NCI-H1105 (cell line): ENCODE measurements at regions not wholly inside any gene's neighbourhood (a gene's known extent, or its start where the extent isn't known, plus 50 kb on each side); places are given as distances from the start of the nearest gene placed in this dataset.

Experiments
- DNase-seq: peaks from one replicate; lab custom pipeline; 2025; lab: John Stamatoyannopoulos, UW

DNA sequence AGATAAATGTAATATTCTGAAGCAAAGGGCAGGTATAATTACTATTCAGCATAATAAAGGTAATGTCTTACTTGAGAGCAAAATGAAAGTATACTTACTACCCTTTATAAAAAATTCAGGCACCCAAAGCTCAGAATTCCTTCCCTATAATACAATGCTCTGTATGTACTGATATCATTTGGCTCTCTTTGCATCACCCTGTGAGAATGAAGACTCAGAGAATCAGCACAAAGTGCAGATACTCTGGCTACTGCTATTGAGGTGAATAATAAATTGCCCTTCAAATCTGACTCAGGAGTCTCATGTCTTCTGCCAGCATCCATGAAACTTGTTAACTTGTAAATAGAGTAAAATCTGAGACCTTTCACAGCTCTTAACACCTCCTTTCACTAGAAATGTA lies 108.5 kb upstream of the KCTD3 start:
- DNase-seq, result no peak

DNA sequence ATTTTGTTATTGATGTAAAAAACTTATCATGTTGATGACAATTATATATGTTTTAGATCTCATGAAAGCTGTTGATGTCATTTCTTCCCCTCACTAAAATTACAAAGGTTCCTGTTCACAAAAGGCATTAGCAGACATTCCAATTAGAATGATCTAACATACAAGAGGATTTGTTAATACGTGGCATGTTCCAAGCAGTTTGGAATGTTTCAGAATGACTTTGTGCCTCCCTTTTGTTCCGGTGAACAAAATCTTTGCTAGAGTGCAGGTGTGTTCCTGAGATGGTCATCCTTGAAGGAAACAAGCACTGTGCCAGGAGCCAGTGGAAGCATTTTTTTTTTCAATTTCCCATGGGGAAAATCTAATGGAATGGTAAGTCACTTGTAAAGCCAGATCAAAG lies 108.0 kb upstream of the KCTD3 start:
- no peak for DNase-seq

DNA sequence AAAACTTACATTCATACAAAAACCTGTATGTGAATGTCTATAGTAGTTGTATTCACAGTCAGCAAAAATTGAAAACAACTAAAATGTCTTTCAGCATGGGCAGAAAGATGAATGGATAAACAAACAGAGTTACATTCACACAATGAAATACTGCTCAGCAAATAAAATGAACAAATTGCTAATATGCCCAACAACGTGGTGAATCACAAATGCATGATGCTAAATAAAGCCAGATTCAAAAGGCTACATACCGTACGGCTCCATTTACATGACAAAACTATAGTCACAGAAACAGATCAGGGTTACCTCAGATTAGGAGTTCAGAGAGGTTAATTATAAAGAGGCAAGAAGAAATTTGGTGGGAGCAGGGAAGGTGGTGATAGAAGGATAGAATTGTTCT lies 100.7 kb upstream of the KCTD3 start:
- DNase-seq, result no peak

DNA sequence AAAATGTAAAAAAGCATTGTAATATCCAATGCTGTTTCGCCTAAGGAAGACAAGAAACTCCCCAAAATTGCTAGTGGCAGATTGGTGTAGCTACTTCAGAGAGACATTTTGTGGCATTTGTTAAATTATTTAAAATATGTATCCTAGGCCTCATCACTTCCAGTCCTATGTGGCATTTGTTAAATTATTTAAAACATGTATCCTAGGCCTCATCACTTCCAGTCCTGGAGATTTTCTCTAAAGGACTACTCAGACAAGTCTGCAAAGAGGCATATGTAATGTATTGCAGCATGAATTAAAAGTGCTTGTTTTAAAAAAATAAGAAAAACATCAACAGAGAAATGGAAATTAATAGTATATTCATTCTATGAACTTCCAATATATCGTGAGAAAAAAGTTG lies 95.6 kb upstream of the KCTD3 start:
- no peak for DNase-seq

DNA sequence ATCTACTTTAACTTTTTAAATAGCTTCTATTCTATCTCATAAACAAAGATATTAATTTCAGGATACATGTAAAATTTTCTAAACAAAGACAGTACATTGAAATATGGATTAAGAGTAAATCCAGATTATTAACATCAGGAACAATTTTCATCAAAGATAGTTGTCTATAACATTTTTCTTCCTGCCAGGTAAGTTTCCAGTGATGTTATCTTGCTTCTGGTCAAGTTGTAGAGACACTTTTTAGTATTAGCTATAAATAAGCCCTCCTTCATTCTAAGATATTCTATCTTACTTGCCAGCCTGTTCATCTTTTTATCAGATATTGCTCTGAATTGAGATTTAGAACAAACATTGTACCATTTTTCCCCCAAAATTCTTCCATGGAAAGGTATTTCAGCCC lies 94.4 kb upstream of the KCTD3 start:
- no peak for DNase-seq

DNA sequence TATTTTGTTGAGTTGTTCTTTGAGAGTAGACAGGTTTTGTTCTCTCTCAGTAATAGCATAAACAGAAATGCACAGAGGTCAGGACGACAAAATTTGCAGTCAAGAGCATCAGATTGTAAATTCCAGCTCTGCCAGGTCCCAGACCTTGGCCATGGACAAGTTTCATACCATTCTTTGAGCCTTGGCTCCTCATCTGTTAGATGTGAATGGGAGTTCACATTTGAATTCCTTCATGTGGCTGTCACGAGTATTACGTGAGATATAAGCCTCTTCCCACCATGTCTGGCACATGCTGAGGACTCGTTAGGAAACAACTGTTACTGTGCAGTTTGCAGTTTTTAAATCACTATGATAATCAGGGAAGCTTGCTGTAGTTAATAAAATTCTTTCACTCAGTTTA lies 93.2 kb upstream of the KCTD3 start:
- DNase-seq, result no peak

DNA sequence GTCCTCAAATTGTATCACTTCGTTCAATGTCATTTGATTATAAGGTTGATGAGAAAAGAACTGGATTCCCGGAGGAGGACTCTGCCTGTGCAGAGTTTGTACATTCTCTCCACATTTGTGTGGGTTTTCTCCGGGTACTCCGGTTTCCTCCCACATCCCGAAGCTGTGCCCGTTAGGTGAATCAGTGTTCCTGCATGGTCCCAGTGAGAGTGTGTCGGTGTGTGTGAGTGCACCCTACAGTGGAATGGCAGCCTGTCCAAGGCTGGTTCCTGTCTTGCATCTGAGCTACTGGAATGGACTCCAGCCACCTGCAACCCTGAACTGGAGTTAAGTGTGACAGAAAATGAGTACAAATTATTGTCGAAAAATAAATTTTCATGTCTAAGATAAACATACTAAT lies 92.2 kb upstream of the KCTD3 start:
- DNase-seq, result no peak

DNA sequence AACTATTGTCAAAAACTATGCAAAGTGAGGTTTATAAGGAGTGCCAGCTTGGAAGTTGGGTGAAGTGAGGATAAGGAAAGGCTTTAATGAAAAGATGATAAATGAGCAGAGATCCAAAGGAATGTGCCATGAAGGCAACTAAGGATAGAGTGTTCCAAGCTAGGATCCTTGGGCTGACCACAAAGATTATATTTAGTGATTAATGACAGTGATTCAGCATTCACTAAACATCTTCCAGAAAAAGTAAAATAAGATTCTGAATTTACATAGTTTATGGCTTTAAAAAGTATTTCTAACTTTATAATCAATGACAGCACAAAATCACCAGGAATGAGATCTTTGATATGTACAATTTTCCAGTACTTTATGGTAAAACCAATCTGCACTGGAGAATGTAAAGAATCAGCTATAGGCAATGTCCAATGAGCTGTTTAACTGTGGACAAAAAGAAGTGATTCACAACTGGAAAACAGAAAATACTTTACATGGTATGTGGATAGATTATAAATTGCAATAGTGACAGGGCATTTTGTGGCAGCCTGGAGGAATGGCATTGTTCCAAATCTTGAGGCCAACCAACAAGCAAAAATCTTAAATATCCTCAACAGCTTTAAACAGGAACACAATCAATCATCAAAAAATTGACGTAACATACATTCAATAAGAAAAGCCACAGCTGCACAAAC lies 91.2 kb upstream of the KCTD3 start:
- DNase-seq, result peak; percentile 16

DNA sequence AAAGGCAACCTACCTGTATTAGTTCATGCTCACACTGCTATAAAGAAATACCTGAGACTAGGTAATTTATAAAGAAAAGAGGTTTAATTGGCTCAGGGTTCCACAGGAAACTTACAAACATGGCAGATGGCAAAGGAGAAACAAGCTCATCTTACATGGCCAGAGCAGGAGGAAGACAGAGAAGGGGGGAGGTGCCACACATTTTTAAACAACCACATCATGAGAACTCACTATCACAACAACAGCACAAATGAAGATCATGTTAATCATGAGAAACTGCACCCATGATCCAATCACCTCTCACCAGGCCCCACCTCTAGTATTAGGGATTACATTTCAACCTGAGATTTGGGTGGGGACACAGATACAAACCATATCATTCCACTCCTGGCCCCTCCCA lies 90.6 kb upstream of the KCTD3 start:
- DNase-seq, result no peak

DNA sequence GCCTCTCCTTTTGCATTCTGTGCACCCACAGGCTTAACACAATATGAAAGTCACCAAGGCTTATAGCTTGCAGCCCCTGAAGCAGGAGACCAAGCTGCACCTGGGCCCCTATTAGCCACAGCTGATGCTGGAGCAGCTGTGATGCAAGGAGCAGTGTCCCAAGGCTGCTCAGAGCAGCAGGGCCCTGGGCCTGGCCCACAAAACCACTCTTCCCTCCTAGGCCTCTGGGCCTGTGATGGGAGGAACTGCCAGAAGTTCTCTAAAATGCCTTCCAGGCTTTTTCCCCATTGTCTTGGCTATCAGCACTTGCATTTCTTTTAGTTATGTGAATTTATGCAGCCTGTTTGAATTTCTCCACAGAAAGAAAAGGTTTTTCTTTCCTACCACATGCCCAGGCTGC lies 89.5 kb upstream of the KCTD3 start:
- no peak for DNase-seq

DNA sequence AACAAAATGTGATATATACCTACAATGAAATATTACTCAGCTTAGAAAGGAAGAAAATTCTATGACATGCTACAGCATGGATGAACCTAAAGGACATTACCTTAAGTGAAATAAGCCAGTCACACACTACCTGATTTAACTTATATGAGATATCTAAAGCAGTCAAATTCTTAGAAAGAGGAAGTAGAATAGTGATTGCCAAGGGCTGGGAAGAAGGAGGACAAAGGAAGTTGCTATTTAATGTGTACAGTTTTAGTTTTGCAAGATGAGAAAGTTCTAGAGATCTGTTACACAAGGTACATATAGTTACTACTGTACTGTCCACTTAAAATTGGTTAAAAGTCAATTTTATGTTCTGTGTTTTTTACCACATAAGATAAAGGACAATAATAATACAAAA lies 87.5 kb upstream of the KCTD3 start:
- no peak for DNase-seq

DNA sequence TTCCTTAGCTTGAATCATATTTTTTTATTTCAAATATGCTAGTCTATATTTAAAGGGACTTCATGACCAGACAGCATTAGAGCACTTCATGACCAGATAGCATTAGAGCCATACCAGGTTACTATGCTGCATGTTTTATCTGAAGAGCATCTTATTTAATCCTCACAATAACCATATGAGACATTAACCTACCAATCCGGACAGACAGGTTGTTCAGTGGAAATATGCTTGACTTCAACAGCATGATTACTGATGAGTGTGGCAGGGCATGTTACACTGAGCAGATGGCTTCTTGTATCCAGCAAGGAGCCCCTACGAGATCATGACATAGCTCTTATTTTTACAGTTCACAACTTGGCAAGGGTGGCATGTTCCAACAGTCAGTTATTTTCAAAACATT lies 85.0 kb upstream of the KCTD3 start:
- DNase-seq, result no peak

DNA sequence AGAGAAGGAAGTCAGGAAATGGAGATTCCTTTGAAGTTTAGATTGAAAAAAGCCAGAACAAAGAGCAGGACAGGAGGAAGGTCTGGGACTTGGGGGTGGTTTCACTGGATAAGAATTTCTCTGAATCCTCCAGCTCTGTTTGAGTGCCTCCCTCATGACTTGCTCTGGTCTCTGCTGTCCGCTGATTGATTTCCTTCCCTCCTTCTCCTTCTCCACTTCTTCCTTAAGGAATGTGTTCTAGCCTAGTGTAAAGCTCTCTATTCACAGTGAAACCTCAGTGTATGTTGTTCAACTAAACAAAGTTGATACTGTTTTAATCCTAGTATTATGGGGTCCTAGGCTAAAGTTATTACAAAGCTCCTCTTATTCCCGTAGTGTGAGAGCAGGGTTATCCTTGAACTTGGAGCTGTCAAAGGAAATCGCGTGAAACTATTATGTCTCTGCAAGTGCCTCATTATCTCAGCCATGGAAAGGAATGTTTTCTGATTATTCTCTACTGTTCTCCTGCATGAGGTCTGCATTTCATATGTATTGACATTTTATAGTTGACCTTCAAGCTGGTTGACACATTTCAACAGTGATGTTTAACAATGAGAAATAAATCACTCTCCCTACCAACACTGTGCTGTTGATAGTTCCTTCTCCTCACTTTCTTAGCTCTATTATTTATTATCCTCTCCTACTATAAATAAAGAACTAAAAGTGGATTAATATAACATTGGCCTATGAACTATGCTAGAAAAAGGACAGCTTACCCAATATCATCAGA lies 82.7 kb upstream of the KCTD3 start:
- DNase-seq, result no peak

DNA sequence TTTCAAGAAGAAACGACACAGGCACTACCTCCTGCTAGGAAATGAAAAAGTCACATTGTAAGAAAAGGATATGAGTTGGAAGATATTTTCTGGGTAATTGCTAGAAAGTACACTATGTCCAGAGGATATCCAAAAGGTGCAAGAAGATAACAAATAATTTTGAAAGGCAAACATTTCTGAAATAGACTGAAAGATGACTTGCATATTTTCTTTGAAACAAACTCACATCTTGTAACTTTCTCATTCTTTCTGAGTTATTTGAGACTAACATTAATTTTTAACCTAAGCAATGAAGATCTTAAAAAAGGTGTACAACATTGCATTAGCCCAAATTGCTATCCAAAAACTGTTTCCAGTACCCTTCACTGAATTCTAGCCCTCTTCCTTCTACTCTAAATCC lies 79.6 kb upstream of the KCTD3 start:
- no peak for DNase-seq

DNA sequence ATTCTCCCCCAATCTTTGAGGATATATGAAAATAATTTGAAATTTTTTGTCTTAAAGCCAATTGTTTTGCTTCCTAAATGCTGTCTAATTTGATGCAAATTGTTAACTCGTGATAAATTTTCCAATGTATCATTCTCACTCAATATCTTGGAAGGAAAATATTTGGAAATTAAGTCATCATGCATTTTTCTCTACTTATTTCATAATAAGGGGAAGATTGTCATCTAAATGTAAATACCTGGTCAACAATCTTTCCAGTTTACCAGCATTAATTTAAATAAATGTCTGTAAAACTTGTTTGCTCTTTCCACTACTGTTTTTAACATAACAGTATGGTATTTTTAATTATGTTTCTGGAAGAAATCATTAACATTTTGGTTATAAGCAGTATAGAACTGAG lies 78.3 kb upstream of the KCTD3 start:
- DNase-seq, result no peak

DNA sequence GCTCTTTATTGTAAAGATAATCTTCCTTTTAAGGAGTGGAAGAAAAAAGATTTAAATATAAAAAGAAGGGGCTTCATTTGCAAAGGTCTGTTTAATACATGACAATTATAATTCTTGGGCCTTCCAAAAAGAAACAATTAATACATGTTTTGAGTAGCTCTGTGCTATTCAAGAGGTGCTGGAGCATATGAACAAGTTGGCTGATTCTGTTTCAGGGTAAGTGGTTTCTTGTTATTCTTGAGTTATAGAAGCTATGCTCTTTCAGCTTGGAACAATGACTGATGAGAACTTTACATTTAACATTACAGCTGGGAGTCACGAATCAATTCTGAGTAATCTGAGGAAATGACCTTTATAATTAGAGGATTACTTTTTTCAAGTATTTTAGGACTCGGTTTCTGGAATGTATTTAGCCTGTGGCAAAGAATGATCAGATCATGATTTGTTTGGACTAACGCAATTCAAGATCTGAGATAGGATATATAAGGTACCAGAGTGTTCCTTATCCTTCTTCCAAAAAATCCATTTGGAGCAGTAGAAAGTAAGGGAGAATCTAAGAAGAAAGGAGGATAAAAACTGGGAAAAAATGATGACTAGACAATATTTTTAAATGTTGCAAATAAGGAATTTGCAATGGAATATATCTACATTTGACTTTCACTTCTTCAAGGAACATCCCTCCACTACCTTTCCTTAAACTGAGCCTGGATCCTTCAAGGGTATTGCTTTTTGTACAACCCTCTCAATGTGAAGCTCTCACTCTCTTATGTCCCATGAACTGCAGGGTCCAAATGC lies 77.1 kb upstream of the KCTD3 start:
- no peak for DNase-seq

DNA sequence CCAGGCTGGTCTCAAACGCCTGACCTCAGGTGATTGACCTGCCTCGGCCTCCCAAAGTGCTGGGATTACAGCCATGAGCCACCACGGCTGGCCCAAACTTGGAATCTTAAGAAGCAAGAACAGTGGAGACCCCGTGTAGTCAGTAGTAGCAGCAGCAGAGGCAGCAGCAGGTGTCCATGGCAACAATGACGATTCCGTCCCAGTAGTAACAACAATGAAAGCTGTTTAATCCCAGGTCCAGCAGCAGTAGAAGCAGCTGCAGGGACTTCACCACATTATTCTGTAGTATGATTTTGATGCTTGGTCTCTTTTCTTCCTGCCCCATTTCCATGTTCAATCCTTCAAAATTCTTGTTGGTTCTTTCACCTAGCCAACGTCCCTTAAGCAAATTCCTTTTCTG lies 69.6 kb upstream of the KCTD3 start:
- DNase-seq, result no peak

DNA sequence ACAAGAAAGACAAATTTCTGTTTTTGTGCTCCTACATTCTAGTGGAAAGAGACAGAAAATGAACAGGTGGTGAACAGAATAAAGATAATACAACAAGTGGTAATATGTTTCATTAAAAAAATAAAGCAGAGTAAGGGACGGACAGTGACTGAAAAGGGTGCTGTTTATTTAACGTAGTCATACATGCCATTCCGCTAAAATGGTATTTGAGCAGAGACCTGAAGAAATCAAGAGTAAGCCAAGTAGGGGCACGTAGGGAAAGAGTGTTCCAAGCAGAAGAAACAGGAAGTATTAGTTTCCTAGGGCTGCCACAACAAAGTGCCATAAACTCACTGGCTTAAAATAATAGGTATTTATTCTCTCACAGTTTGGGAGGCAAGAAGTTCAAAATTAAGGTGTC lies 65.6 kb upstream of the KCTD3 start:
- DNase-seq, result no peak

DNA sequence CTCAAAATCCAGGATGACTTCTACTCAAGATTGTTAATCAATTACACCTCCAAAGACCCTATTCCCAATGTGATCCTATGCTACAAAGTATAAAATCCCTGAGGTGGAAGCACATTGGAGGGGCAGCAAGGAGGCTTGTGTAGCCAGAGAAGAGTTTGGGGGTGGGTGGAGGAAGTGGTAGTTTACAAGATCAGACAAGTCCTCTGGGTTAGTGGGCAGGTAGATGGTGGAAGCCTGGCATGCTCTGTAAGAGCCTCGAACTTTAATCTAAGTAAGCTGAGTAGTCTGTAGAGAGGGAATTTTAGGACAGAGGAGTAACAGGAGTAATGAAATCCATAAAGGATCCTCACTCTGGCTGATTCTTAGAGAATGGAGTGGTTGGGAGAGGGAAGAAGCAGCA lies 65.0 kb upstream of the KCTD3 start:
- no peak for DNase-seq

DNA sequence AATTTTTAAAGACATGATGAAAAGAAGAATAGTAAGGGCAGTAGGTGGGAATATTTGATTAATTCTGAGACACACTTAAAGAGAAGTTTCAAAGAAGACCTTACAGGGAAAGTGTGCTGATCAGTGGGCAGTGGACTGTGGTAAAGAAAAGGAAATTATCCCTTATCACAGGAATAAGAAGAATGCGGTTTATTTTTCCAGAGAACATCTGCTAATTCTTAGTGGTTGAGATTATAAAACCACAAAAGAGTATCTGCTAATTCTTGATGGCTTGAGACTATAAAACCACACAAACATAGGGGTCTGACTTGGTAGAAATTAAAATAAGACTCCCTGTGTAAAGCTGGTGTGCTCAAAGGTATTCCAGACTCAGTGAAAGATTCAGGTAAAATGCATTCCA lies 60.0 kb upstream of the KCTD3 start:
- DNase-seq, result no peak

DNA sequence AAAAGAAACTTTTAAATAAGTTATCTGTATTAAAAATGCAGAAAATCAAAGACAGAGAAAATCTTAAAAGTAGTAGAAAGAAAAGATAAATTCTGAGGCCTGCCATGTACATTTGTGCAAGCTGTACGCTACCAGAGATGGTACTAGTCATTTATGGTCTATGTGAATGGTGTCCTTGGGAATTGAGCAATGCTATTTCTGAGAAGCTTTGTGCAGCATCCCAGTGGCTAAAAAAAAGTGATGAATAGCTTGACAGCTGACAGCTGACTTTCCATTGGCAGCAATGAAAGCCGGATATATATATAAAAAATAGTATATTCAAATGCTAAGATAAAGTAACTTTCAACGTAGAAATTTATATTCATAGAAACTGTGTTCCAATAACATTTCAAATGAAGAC lies 58.8 kb upstream of the KCTD3 start:
- DNase-seq, result no peak
